AG04449 (cell line): ENCODE measurements at regions not wholly inside any gene's neighbourhood (a gene's known extent, or its start where the extent isn't known, plus 50 kb on each side); places are given as distances from the start of the nearest gene placed in this dataset.

Experiments
- CTCF ChIA-PET: fragments of 350-600 bp; formaldehyde crosslinking; extraction: SDS; loops from one replicate; lab custom pipeline; 2021; ENCODE audit warnings: antibody characterized with exemption; lab: Yijun Ruan, JAX
- POLR2A ChIA-PET: fragments of 400-600, 350-600 bp; formaldehyde crosslinking; extraction: SDS; loops from one replicate; lab custom pipeline; 2020; ENCODE audit warnings: antibody characterized with exemption, inconsistent platforms; lab: Yijun Ruan, JAX
- DNase-seq: peaks from one replicate; pipeline ENCODE4 v3.0.0-alpha.2; 2010; ENCODE audit warnings: low read depth, low spot score
- H3K4me3 ChIP-seq: 2 replicates; pipeline ENCODE4 v1.5.1; 2011; ENCODE audit warnings: low read depth, mild to moderate bottlenecking, control low read depth, low read length
- CTCF ChIP-seq: IDR thresholded peaks from one replicate; pipeline ENCODE4 v1.5.1; 2011; ENCODE audit warnings: mild to moderate bottlenecking, moderate library complexity, low read length, control low read depth, inconsistent platforms; ENCODE audit not compliant: insufficient read depth; ENCODE audit errors: missing control alignments

GRCh38 chr13:79767126-79767525 is 286.2 kb downstream of the NDFIP2 start:
- no peak overlapping the region for H3K4me3 ChIP-seq
- ChIA-PET POLR2A (no interaction called here), CTCF (interaction anchor here (1.2 to 3.3 kb wide), 4 partner anchors 9 to 575 kb away, joined by 3 to 17 read pairs (median 4); no protein-coding TSS in a partner anchor)
- no peak for TF ChIP-seq CTCF
- no peak for DNase-seq

GRCh38 chr13:79765331-79765730 is 284.4 kb downstream of the NDFIP2 start:
- POLR2A ChIA-PET: no interaction called here
- TF ChIP-seq CTCF: no peak
- no peak for DNase-seq
- CTCF ChIA-PET: interaction anchor here (3.3 kb wide), 1 partner anchor 11 kb away, joined by 17 read pairs; no protein-coding TSS in a partner anchor
- no peak overlapping the region for H3K4me3 ChIP-seq

- peak; percentile 98 for DNase-seq
- CTCF ChIA-PET: interaction anchor here (1.2 to 1.7 kb wide), 5 partner anchors 18 to 614 kb away, joined by 3 to 6 read pairs (median 4); no protein-coding TSS in a partner anchor
These were observed 269.1 kb downstream of the NDFIP2 start for GRCh38 chr13:79749984-79750551.

GRCh38 chr13:79749566-79749965 is 268.6 kb downstream of the NDFIP2 start:
- POLR2A ChIA-PET: interaction anchor here (0.7 to 1.8 kb wide), 3 partner anchors 187 to 592 kb away, joined by 3 to 6 read pairs (median 4); partner anchors contain the start of gene SPRY2
- CTCF ChIA-PET: interaction anchor here (1.6 kb wide), 1 partner anchor 593 kb away, joined by 6 read pairs; no protein-coding TSS in a partner anchor

More at GRCh38 chr13:79749984-79750551, 269.1 kb downstream of the NDFIP2 start:
- no peak overlapping the region for H3K4me3 ChIP-seq
- no peak for TF ChIP-seq CTCF
- POLR2A ChIA-PET: interaction anchor here (0.7 to 1.8 kb wide), 3 partner anchors 187 to 591 kb away, joined by 3 to 6 read pairs (median 4); partner anchors contain the start of gene SPRY2

GRCh38 chr13:79745081-79745480 is 264.1 kb downstream of the NDFIP2 start:
- H3K4me3 ChIP-seq: no peak overlapping the region
- ChIA-PET CTCF (interaction anchor here (1.0 kb wide), 1 partner anchor 597 kb away, joined by 3 read pairs; no protein-coding TSS in a partner anchor), POLR2A (no interaction called here)
- TF ChIP-seq CTCF: no peak
- DNase-seq: no peak

More at GRCh38 chr13:79749566-79749965, 268.6 kb downstream of the NDFIP2 start:
- TF ChIP-seq CTCF: no peak
- H3K4me3 ChIP-seq: no peak overlapping the region
- DNase-seq: no peak

GRCh38 chr13:79742923-79743322 is 262.0 kb downstream of the NDFIP2 start:
- ChIA-PET CTCF (no interaction called here), POLR2A (no interaction called here)
- TF ChIP-seq CTCF: no peak
- DNase-seq: no peak
- H3K4me3 ChIP-seq: no peak overlapping the region
